HG02870 (cell line): ENCODE measurements at regions not wholly inside any gene's neighbourhood (a gene's known extent, or its start where the extent isn't known, plus 50 kb on each side); places are given as distances from the start of the nearest gene placed in this dataset.

ENCODE experiments used
- ATAC-seq: cut with Tn5 transposase; IDR thresholded peaks from one replicate; pipeline ENCODE4 v1.9.1; 2021; ENCODE audit warnings: mild to moderate bottlenecking, moderate library complexity; ENCODE audit not compliant: unreplicated experiment

GRCh38 chr15:91783451-91783850 is 70.1 kb upstream of the SLCO3A1 start:
- no peak for ATAC-seq

GRCh38 chr15:91784973-91785709 is 68.4 kb upstream of the SLCO3A1 start:
- ATAC-seq = no peak

GRCh38 chr15:91787198-91787597 is 66.3 kb upstream of the SLCO3A1 start:
- ATAC-seq = no peak

- no peak for ATAC-seq
Measured at GRCh38 chr15:91789136-91789535, 64.4 kb upstream of the SLCO3A1 start.

- ATAC-seq = no peak
Measured at GRCh38 chr15:91790836-91791235, 62.7 kb upstream of the SLCO3A1 start.

- ATAC-seq = no peak
Measured at GRCh38 chr15:91793771-91794170, 59.7 kb upstream of the SLCO3A1 start.

- no peak for ATAC-seq
Measured at GRCh38 chr15:91795235-91795634, 58.3 kb upstream of the SLCO3A1 start.

GRCh38 chr15:91801836-91802534 is 51.5 kb upstream of the SLCO3A1 start:
- no peak for ATAC-seq

GRCh38 chr15:91803260-91803659 is 50.2 kb upstream of the SLCO3A1 start:
- no peak for ATAC-seq
